ENCODE measurements at regions not wholly inside any gene's neighbourhood (a gene's known extent, or its start where the extent isn't known, plus 50 kb on each side); places are given as distances from the start of the nearest gene placed in this dataset.

GRCh38 chr6:104613416-104614001 lies 246.2 kb downstream of the HACE1 start:
- TF ChIP-seq, protein P1, sequence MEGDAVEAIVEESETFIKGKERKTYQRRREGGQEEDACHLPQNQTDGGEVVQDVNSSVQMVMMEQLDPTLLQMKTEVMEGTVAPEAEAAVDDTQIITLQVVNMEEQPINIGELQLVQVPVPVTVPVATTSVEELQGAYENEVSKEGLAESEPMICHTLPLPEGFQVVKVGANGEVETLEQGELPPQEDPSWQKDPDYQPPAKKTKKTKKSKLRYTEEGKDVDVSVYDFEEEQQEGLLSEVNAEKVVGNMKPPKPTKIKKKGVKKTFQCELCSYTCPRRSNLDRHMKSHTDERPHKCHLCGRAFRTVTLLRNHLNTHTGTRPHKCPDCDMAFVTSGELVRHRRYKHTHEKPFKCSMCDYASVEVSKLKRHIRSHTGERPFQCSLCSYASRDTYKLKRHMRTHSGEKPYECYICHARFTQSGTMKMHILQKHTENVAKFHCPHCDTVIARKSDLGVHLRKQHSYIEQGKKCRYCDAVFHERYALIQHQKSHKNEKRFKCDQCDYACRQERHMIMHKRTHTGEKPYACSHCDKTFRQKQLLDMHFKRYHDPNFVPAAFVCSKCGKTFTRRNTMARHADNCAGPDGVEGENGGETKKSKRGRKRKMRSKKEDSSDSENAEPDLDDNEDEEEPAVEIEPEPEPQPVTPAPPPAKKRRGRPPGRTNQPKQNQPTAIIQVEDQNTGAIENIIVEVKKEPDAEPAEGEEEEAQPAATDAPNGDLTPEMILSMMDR (IDR thresholded peaks at IDR 0.05) = no peak
- TF ChIP-seq POLR2A (IDR thresholded peaks at IDR 0.05) = no peak
- TF ChIP-seq POLR2AphosphoS5 (IDR thresholded peaks at IDR 0.05) = no peak
